ENCODE measurements at regions not wholly inside any gene's neighbourhood (a gene's known extent, or its start where the extent isn't known, plus 50 kb on each side); places are given as distances from the start of the nearest gene placed in this dataset.

GRCh38 chr3:13704174-13704573 lies 155.2 kb downstream of the FBLN2 start:
- TF ChIP-seq POLR2A (IDR thresholded peaks at IDR 0.05) (no peak), CTCF (IDR thresholded peaks at IDR 0.05) (no peak)
